ENCODE measurements at regions not wholly inside any gene's neighbourhood (a gene's known extent, or its start where the extent isn't known, plus 50 kb on each side); places are given as distances from the start of the nearest gene placed in this dataset.

DNA sequence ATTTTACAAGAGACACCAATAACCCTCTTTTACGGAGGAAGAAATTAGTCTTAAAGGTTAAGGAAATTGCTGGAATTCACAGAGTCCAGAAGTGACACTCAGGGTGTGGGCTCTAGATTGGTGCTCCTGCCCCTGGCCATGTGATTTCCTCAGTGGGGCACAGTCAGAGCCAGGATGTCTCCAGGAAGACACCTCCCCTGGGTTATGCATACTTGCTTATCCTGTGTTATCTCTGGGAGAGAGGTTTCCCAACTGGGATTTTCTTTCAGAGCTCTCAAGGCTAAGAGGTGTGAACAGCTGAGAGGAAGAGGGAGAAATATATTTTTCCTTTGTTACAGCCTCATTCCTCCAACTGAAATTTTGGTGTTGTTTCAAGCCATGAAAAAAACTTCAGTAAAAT, 125.6 kb upstream of the CELF4 start:
- ATAC-seq (no peak), DNase-seq (ENCODE audit: low spot score) (no peak)
- Histone ChIP-seq H3K36me3 (ENCODE audit: insufficient read depth) (no peaks in the 10 kb centered on the region), H3K27ac (ENCODE audit: low read depth) (no peak overlapping the region), H3K9me2 (ENCODE audit: insufficient read depth) (peaks cover 9% of the 10 kb centered on the region), H3K4me3 (no peak overlapping the region), H3F3A (replicated peaks; ENCODE audit: low read depth) (no peaks in the 10 kb centered on the region), H2AFZ (no peak overlapping the region), H4K20me1 (replicated peaks; ENCODE audit: insufficient read depth) (no peaks in the 10 kb centered on the region; the same call in 1 of the 2 replicates), H3K4me2 (no peak overlapping the region), H3K79me2 (replicated peaks; ENCODE audit: insufficient read depth) (no peaks in the 10 kb centered on the region), H3K27me3 (ENCODE audit: insufficient read depth) (no peaks in the 10 kb centered on the region), H3K4me1 (ENCODE audit: insufficient read depth) (no peaks in the 10 kb centered on the region)
- Mint-ChIP-seq H3K4me1 (peaks cover 4% of the 10 kb centered on the region; the same call in 2 of the 3 replicates), H3K4me3 (no peak overlapping the region), H3K9me3 (peaks cover 4% of the 10 kb centered on the region; the same call in 1 of the 3 replicates), H3K27me3 (ENCODE audit: insufficient read depth, low read depth, poor library complexity) (peaks cover 2% of the 10 kb centered on the region), H3K27ac (no peak overlapping the region), H3K36me3 (ENCODE audit: low read depth) (no peaks in the 10 kb centered on the region)
- TF ChIP-seq, protein P1, sequence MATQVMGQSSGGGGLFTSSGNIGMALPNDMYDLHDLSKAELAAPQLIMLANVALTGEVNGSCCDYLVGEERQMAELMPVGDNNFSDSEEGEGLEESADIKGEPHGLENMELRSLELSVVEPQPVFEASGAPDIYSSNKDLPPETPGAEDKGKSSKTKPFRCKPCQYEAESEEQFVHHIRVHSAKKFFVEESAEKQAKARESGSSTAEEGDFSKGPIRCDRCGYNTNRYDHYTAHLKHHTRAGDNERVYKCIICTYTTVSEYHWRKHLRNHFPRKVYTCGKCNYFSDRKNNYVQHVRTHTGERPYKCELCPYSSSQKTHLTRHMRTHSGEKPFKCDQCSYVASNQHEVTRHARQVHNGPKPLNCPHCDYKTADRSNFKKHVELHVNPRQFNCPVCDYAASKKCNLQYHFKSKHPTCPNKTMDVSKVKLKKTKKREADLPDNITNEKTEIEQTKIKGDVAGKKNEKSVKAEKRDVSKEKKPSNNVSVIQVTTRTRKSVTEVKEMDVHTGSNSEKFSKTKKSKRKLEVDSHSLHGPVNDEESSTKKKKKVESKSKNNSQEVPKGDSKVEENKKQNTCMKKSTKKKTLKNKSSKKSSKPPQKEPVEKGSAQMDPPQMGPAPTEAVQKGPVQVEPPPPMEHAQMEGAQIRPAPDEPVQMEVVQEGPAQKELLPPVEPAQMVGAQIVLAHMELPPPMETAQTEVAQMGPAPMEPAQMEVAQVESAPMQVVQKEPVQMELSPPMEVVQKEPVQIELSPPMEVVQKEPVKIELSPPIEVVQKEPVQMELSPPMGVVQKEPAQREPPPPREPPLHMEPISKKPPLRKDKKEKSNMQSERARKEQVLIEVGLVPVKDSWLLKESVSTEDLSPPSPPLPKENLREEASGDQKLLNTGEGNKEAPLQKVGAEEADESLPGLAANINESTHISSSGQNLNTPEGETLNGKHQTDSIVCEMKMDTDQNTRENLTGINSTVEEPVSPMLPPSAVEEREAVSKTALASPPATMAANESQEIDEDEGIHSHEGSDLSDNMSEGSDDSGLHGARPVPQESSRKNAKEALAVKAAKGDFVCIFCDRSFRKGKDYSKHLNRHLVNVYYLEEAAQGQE (IDR thresholded peaks at IDR 0.05; ENCODE audit: unreplicated experiment), result no peak
- TF ChIP-seq STAT1 (IDR thresholded peaks at IDR 0.05; ENCODE audit: unreplicated experiment), result no peak
- TF ChIP-seq EZH2phosphoT487 (IDR thresholded peaks at IDR 0.05; ENCODE audit: unreplicated experiment), result no peak
- TF ChIP-seq CTCF (conservative IDR thresholded peaks at IDR 0.05; ENCODE audit: low read depth in 2 of 2), result no peak
- no peak for TF ChIP-seq EZH2 (IDR thresholded peaks at IDR 0.05; ENCODE audit: low read depth, unreplicated experiment)
- TF ChIP-seq CREB1 (CRISPR knock-in tag; IDR thresholded peaks at IDR 0.05; ENCODE audit: low read depth), result no peak
- TF ChIP-seq, protein P2, sequence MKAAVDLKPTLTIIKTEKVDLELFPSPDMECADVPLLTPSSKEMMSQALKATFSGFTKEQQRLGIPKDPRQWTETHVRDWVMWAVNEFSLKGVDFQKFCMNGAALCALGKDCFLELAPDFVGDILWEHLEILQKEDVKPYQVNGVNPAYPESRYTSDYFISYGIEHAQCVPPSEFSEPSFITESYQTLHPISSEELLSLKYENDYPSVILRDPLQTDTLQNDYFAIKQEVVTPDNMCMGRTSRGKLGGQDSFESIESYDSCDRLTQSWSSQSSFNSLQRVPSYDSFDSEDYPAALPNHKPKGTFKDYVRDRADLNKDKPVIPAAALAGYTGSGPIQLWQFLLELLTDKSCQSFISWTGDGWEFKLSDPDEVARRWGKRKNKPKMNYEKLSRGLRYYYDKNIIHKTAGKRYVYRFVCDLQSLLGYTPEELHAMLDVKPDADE (IDR thresholded peaks at IDR 0.05), result no peak
- TF ChIP-seq ZNF114 (CRISPR knock-in tag; IDR thresholded peaks at IDR 0.05), result no peak

- Histone ChIP-seq H3K9me2 (ENCODE audit: insufficient read depth) (peaks cover 9% of the 10 kb centered on the region), H3K4me2 (no peak overlapping the region), H3K79me2 (replicated peaks; ENCODE audit: insufficient read depth) (no peaks in the 10 kb centered on the region), H3K4me1 (ENCODE audit: insufficient read depth) (no peaks in the 10 kb centered on the region), H2AFZ (no peak overlapping the region), H4K20me1 (replicated peaks; ENCODE audit: insufficient read depth) (no peaks in the 10 kb centered on the region; the same call in 1 of the 2 replicates), H3K36me3 (ENCODE audit: insufficient read depth) (no peaks in the 10 kb centered on the region), H3K4me3 (no peak overlapping the region), H3K27me3 (ENCODE audit: insufficient read depth) (no peaks in the 10 kb centered on the region), H3K27ac (ENCODE audit: low read depth) (no peak overlapping the region), H3F3A (replicated peaks; ENCODE audit: low read depth) (no peaks in the 10 kb centered on the region)
- Mint-ChIP-seq H3K4me1 (peaks cover 4% of the 10 kb centered on the region; the same call in 2 of the 3 replicates), H3K4me3 (no peak overlapping the region), H3K9me3 (peaks cover 4% of the 10 kb centered on the region; the same call in 1 of the 3 replicates), H3K27ac (no peak overlapping the region), H3K36me3 (ENCODE audit: low read depth) (no peaks in the 10 kb centered on the region), H3K27me3 (ENCODE audit: insufficient read depth, low read depth, poor library complexity) (peaks cover 2% of the 10 kb centered on the region)
- DNase-seq (ENCODE audit: low spot score) (no peak), ATAC-seq (no peak)
- TF ChIP-seq JUNB (IDR thresholded peaks at IDR 0.05; ENCODE audit: unreplicated experiment) (no peak), EZH2 (IDR thresholded peaks at IDR 0.05; ENCODE audit: low read depth, unreplicated experiment) (no peak), CREB1 (CRISPR knock-in tag; IDR thresholded peaks at IDR 0.05; ENCODE audit: low read depth) (no peak), ZNF331 (CRISPR knock-in tag; IDR thresholded peaks at IDR 0.05; ENCODE audit: low read depth) (no peak)
These were observed 124.2 kb upstream of the CELF4 start for GRCh38 chr18:37689841-37690240.

Data from GM23338 (cell line).